ENCODE measurements at regions not wholly inside any gene's neighbourhood (a gene's known extent, or its start where the extent isn't known, plus 50 kb on each side); places are given as distances from the start of the nearest gene placed in this dataset.

DNA sequence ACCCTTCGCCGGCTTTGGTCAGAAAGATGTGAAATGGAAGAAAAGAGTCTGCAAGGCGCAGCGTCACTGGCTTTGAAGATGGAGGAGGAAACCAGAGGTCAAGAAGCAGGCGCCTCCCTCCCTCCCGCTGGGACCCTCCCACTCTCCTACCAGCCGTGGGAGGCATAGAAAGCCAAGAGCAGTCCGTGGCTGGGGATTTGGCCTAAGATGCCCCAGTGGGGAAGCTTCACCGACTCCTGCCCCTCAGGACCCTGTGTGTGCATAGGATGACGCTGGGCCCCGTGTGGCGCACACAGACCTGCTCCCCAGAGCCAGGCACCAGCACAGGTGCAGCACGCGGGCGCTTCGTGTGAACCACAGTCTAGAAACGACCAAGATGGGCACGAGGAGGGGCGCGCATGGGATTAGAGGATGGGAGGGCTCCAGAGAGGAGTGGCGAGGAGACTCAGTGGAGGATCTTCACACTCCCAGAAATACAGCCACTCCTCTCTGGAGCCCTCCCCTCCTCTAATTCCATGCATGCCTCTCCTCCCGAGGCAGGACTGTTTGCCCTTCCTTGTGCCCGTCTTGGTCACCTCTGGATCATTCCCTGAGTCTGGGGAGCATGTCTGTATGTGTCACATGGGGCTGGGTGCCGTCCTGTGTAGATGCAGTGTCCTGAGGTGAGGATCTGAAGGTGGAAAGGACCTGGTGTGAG is 194.3 kb downstream of the TEX29 start:
- Histone ChIP-seq H3K9me3 (no peaks in the 10 kb centered on the region), H3K27ac (no peak overlapping the region), H3K36me3 (no peaks in the 10 kb centered on the region), H3K27me3 (no peaks in the 10 kb centered on the region), H3K4me3 (ENCODE audit: low read depth in 1 of 2, low read length in 1 of 2) (no peak overlapping the region), H3K4me1 (ENCODE audit: control insufficient read depth in 1 of 2, insufficient read depth in 1 of 2, low read depth in 1 of 2, low read length in 1 of 2) (no peaks in the 10 kb centered on the region)
- TF ChIP-seq, protein P1, sequence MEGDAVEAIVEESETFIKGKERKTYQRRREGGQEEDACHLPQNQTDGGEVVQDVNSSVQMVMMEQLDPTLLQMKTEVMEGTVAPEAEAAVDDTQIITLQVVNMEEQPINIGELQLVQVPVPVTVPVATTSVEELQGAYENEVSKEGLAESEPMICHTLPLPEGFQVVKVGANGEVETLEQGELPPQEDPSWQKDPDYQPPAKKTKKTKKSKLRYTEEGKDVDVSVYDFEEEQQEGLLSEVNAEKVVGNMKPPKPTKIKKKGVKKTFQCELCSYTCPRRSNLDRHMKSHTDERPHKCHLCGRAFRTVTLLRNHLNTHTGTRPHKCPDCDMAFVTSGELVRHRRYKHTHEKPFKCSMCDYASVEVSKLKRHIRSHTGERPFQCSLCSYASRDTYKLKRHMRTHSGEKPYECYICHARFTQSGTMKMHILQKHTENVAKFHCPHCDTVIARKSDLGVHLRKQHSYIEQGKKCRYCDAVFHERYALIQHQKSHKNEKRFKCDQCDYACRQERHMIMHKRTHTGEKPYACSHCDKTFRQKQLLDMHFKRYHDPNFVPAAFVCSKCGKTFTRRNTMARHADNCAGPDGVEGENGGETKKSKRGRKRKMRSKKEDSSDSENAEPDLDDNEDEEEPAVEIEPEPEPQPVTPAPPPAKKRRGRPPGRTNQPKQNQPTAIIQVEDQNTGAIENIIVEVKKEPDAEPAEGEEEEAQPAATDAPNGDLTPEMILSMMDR (IDR thresholded peaks at IDR 0.05), result no peak

GRCh38 chr13:111515307-111515617 is 194.8 kb downstream of the TEX29 start:
- no peaks in the 10 kb centered on the region for H3K27me3 ChIP-seq
- no peak overlapping the region for H3K27ac ChIP-seq
- no peaks in the 10 kb centered on the region for H3K36me3 ChIP-seq
- TF ChIP-seq, protein P1 (IDR thresholded peaks at IDR 0.05), result no peak
- no peaks in the 10 kb centered on the region for H3K4me1 ChIP-seq (ENCODE audit: control insufficient read depth in 1 of 2, insufficient read depth in 1 of 2, low read depth in 1 of 2, low read length in 1 of 2)
- no peaks in the 10 kb centered on the region for H3K9me3 ChIP-seq
- no peak overlapping the region for H3K4me3 ChIP-seq (ENCODE audit: low read depth in 1 of 2, low read length in 1 of 2)

- Histone ChIP-seq H3K4me1 (ENCODE audit: control insufficient read depth in 1 of 2, insufficient read depth in 1 of 2, low read depth in 1 of 2, low read length in 1 of 2) (no peaks in the 10 kb centered on the region), H3K36me3 (no peaks in the 10 kb centered on the region), H3K27ac (no peak overlapping the region), H3K9me3 (no peaks in the 10 kb centered on the region), H3K4me3 (ENCODE audit: low read depth in 1 of 2, low read length in 1 of 2) (no peak overlapping the region), H3K27me3 (peaks cover 3% of the 10 kb centered on the region)
- TF ChIP-seq, protein P1 (IDR thresholded peaks at IDR 0.05), result no peak
Observed at GRCh38 chr13:111515635-111516034, 195.2 kb downstream of the TEX29 start.

- TF ChIP-seq, protein P1 (IDR thresholded peaks at IDR 0.05), result no peak
- H3K27ac ChIP-seq, result no peak overlapping the region
- no peaks in the 10 kb centered on the region for H3K36me3 ChIP-seq
- no peaks in the 10 kb centered on the region for H3K9me3 ChIP-seq
- no peaks in the 10 kb centered on the region for H3K4me1 ChIP-seq (ENCODE audit: control insufficient read depth in 1 of 2, insufficient read depth in 1 of 2, low read depth in 1 of 2, low read length in 1 of 2)
- peaks cover 15% of the 10 kb centered on the region for H3K27me3 ChIP-seq
- no peak overlapping the region for H3K4me3 ChIP-seq (ENCODE audit: low read depth in 1 of 2, low read length in 1 of 2)
Observed at GRCh38 chr13:111516712-111517640, 196.5 kb downstream of the TEX29 start.

DNA sequence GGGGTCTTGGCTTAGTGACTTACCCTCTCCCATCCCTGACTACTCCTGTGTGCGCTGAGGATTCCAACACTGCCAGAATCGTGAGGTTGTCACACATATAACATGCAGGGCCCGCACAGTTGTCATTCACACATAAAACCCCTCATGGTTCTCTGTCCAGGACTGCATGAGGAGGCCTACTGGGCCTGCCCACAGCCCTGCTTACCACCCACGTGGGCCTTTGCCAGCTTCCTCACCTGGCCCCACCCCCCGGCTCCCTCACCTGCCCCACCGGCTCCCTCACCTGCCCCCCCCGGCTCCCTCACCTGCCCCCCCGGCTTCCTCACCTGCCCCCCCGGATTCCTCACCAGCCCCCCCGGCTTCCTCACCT is 197.2 kb downstream of the TEX29 start:
- no peaks in the 10 kb centered on the region for H3K9me3 ChIP-seq
- TF ChIP-seq, protein P1 (IDR thresholded peaks at IDR 0.05), result no peak
- no peaks in the 10 kb centered on the region for H3K36me3 ChIP-seq

More for the DNA sequence above, 197.2 kb downstream of the TEX29 start:
- H3K27me3 ChIP-seq, result peaks cover 22% of the 10 kb centered on the region
- no peak overlapping the region for H3K27ac ChIP-seq
- H3K4me1 ChIP-seq (ENCODE audit: control insufficient read depth in 1 of 2, insufficient read depth in 1 of 2, low read depth in 1 of 2, low read length in 1 of 2), result no peaks in the 10 kb centered on the region
- no peak overlapping the region for H3K4me3 ChIP-seq (ENCODE audit: low read depth in 1 of 2, low read length in 1 of 2)
